ENCODE measurements at regions not wholly inside any gene's neighbourhood (a gene's known extent, or its start where the extent isn't known, plus 50 kb on each side); places are given as distances from the start of the nearest gene placed in this dataset.
"Not testable (repeated sequence)": the region's sequence is repeated elsewhere in the genome, so short reads cannot be mapped to it uniquely, and the experiment has no call there.

- DNase-seq, result no peak
Observed at GRCh38 chr3:34851137-34851536, 788.2 kb upstream of the ARPP21 start.

GRCh38 chr3:34852844-34853439, 786.4 kb upstream of the ARPP21 start:
- no peak for DNase-seq

GRCh38 chr3:34856081-34856947, 783.0 kb upstream of the ARPP21 start:
- no peak for DNase-seq

DNA sequence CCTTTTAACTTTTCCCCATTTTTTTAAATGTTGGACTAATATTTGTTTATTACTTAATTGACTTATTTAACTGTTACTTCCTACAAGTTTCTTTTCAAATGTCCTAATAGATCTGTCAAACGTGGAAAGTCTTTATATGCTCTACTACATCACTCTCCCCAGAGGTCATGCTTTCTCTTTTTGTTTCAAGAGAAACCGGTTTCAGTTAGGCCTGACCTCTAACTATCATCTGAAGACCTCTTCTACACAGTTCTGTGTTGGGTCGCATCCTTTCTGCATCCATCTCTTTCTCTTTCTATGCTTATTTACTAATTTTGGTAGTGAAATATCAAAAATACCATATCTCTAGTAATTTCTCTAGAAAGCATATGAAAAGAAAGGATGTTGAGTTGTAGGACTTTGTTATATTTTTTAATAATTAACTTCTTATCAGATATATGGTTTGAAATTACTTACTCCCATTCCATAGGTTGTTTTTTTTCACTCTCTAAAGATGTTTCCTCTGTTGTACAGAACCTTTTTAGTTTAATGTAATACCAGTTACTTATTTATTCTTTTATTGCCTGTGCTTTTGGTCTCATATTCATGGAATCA, 781.2 kb upstream of the ARPP21 start:
- DNase-seq, result no peak

DNA sequence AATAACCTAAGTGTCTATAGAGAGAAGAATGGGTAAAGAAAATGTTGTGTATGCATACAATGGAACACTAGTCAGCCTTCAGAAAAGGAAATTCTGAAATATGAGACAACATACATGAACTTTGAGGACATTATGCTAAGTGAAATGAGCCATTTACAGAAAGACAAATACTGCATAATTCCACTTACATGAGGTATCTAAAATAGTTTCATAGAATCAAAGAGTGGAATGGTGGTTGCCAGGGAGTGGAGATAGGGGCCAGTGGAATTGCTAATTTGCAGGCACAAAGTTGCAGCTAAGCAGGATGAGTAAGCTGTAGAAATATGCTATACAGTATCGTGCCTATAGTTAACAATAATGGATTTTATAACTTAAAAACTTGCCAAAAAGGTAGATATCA, 779.6 kb upstream of the ARPP21 start:
- no peak for DNase-seq

- no peak for DNase-seq
Observed at GRCh38 chr3:34862456-34862855, 776.9 kb upstream of the ARPP21 start.

DNA sequence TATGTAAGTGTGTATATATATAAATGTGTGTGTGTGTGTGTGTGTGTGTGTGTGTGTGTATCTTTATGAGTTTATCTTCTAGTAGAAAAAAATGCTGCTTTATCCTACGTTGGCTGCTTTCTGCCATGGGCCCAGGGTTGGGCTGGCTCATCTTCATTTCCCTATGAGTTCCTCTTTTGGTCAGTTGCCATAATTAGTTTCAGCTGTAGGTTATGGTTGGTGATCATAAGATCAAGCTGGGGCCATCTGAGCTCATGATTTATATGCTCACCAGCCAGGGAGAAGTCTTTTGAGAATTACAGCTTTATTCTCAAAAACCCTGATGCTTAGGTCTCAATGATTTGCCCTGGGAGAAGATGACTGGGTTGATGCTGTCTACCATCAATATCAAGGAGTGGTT, 775.8 kb upstream of the ARPP21 start:
- no peak for DNase-seq

- no peak for DNase-seq
Observed at GRCh38 chr3:34864011-34864410, 775.3 kb upstream of the ARPP21 start.

DNA sequence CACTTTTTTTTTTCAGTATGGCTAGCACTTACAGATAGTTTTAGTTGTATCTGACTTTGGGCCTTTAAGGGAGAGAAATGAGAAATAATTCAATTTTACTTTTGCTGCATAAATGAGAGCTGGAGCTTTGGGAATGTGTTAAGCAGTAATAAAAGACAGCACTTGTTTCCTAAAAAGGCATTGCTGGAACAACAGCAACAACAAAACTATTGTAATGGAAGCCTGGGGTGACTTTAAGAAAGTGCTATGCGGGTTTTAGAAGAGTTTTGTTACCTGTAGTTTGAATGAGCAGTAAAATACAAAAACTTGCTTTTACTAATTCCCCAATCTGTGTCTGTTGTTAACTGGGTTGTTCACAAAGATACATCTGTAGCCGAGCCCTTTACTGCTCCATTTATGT, 774.0 kb upstream of the ARPP21 start:
- no peak for DNase-seq

DNA sequence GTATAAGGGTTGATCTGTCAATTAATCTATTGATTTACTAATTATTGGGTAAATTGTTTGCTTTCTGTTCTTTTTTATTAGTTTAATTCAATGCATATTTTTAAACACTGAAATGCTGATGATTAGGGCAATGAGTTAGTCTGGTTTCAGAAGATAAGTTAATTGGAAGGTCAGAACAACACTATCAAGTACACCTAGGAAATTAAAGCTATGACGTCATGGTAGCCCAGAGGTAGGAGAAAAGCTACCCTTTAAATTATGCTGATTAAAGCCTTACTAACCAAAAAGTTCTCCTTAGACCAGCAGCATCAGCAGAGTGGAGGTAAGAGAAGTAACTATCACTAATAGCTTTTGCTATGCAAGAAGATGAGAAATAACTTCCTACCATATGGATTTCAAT, 770.4 kb upstream of the ARPP21 start:
- no peak for DNase-seq

DNA sequence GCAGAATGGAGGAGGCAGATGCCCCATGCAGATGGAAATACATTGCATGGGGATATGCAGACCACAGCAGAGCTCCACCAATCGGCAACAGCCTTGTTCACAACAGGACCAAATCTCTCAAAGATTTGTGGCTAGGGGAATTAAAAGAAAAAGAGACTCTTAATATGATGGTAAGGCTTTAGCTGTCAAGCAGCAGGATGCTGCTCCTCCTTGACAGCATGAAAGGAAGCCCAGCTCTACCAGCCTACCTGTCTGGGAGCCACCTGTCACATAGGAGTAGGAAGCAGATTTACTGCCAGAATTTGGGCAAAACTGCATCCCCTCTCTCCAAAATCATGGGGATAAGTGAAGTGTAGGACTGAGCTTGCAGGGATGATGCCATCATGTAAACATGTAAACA, 769.6 kb upstream of the ARPP21 start:
- DNase-seq, result no peak

- no peak for DNase-seq
Observed at GRCh38 chr3:34872406-34872805, 766.9 kb upstream of the ARPP21 start.

DNA sequence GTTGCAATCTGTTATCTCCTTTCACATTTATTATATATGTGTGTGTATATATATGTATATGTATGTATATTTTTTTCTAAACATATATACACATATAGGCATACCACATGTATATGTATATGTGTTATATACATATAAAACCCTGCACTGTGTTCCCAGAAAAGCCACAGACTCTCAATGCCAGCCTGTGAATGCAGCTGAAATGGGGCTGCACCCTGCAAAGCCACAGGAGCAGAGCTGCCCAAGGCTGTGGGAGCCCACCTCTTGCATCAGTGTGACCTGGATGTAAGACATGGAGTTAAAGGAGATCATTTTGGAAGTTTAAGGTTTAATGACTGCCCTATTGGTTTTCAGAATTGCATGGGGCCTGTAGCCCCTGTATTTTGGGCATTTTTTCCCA, 762.3 kb upstream of the ARPP21 start:
- no peak for DNase-seq

GRCh38 chr3:34878488-34878887, 760.8 kb upstream of the ARPP21 start:
- DNase-seq, result no peak

DNA sequence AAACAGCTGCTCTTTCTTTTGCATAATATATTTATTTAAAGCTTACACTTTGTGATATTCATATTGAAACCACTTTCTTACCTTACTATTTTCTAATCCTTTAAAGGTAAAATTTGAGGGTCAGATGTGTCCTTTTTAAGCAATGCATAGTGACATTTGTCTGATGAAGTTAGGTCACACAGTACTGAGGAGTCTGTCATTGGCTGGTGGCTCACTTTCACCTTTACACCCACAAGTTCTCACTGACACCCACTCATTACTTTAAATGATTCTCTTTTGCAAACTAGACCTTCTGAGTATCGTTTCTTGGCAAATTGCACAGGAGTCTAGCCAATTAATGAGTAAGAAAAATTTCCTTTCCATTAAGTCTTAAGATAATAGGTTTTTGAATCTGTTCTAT, 758.3 kb upstream of the ARPP21 start:
- DNase-seq, result no peak

GRCh38 chr3:34882764-34883163, 756.6 kb upstream of the ARPP21 start:
- no peak for DNase-seq

- DNase-seq, result no peak
Observed at GRCh38 chr3:34884007-34884406, 755.3 kb upstream of the ARPP21 start.

DNA sequence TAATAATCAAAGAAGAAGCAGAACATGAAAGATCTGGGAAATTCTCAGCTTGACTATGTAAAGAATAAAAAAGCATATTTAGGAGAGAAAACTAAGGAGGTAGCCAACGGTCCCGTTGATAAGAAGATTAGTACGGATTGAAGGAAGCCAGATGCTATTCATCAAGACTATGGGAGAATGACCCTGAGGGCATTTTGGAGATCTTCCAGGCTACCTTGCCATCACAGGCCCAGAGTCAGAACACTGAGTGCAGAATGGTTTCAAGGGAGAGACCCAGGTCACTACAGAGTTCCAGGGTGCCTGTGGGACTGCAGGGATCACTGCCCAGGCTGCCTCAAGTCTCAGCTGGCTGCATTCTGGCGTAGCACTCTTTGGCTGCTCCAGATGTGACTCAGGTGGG, 752.9 kb upstream of the ARPP21 start:
- no peak for DNase-seq

DNA sequence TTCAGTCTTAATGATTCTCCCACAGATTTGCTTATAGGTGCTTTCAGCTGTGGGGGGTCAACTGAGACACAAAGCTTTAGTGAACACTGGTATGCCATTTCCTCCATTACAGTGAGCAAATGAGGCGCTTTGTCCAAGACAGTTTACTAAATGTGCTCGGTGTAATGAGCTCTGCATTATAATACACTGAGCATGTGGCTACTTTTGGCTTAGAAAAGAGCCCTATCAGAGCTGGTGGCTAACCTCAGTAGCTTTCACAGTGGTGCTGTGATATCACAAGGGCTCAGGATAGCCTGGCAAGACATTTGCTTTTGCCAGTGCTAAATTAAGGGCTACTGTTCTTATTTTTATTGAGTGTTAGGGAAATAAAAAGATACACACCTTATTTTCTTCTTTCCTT, 749.7 kb upstream of the ARPP21 start:
- DNase-seq, result no peak

DNA sequence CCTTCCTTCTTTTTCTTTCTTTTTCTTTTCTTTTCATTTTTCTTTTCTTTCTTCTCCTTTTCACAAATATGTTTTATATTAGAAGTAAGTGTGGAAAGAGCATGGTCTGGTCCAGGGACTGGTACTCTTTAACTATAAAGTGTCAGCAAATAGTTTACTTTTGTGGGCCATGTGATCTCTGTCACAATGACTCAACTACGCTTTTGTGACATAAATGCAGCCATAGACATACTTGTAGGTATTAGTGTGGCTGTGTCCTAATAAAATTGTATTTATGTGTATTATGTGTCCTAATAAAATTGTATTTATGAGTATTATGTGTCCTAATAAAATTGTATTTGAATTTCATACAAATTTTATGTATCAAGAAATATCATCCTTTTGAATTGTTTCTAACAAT, 749.1 kb upstream of the ARPP21 start:
- DNase-seq, result no peak

DNA sequence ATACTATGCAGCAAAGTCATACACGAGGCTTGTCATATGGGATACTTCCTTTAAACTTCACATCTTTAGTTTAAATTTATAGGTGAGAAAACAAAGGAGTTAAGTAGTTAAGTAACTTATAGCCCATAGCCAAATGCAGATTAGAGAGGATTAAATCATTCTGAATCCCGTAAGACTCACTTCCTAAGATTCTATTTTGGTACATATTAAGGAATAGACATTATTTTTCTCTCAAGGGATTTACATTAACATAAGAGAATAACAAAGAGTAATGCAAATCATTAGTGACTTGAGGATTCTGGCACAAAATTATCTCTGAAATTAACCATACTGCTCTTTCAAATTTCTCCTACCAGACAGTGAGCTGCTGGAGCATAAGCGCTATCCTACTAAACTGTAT, 747.4 kb upstream of the ARPP21 start:
- no peak for DNase-seq

- DNase-seq, result no peak
Observed at GRCh38 chr3:34895841-34896240, 743.5 kb upstream of the ARPP21 start.

DNA sequence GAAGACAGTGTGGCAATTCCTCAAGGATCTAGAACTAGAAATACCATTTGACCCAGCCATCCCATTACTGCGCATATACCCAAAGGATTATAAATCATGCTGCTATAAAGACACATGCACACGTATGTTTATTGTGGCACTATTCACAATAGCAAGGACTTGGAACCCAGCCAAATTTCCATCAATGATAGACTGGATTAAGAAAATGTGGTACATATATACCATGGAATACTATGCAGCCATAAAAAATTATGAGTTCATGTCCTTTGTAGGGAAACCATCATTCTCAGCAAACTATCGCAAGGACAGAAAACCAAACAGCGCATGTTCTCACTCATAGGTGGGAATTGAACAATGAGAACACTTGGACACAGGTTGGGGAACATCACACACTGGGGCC, 729.6 kb upstream of the ARPP21 start:
- not testable (repeated sequence) for DNase-seq

DNA sequence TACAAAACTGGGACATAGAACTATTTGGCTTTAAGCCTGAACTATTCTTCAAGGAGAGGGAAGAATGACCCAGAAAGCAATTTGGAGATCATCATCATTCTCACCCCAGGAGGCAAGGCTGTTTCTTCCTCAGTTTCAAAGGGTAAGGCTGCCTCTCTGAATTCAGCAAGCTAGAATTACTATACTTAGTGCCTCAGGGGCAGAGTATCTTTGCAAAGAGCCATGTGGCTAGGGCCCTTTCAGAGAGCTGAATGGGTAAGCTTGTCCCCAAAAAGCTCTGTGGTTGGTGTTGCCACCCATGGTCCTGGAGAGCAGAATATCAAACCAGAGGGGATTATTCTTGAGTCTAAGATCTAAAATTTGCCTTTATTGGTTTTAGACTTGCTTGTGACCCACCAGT, 720.3 kb upstream of the ARPP21 start:
- no peak for DNase-seq
